ENCODE measurements at regions not wholly inside any gene's neighbourhood (a gene's known extent, or its start where the extent isn't known, plus 50 kb on each side); places are given as distances from the start of the nearest gene placed in this dataset.

DNA sequence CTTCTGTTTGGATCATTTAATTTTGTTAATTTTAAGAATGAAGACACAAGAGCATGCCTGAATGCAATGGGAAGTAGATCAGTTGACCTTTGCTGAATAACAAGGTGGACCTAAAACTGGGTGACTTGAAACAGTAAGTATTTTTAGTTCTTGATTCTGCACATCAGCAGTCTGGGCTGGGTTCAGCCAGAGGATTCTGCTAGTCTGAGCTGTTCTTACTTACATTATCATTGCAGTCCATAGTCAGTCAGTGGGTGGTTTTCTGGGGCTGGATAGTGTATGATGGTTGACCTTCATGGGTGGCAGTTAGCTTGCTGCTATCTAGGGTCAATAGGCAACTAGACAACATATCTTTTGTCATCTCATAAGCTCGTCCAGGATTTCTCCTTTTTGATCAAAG is 91.4 kb downstream of the HS3ST1 start:
- no peaks in the 10 kb centered on the region for H3K27me3 Mint-ChIP-seq (ENCODE audit: insufficient read depth, unreplicated experiment)
- BruUV-seq (replicated peaks) = no TSS peak

DNA sequence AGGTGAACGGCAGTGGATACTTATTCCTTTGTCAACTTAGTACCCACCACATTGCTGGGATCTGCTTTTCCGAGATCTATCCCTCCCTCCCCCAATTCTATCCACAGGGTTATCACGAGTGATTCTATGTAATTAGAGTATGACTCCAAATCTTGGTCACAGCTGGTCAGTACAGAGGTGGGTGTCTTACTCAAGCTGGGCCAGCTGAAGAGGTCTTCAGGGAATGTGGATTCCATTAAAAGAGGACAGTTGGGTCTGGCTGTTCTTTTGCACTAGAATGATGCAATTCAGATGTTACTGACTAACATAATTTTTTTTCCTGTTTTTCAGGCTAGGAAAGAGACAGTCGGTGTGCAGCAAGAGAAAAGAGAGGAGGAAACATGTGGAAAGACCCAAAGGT is 92.3 kb downstream of the HS3ST1 start:
- Histone ChIP-seq H3K36me3 (ENCODE audit: control insufficient read depth, insufficient read depth, low read length) (no peaks in the 10 kb centered on the region), H3K4me1 (peaks cover 7% of the 10 kb centered on the region; the same call in 1 of the 2 replicates), H3K27me3 (replicated peaks; ENCODE audit: control insufficient read depth, insufficient read depth, low read length) (no peaks in the 10 kb centered on the region), H3K9me3 (no peaks in the 10 kb centered on the region), H3K4me3 (ENCODE audit: low read depth, low read length) (no peak overlapping the region)
- H3K4me3 Mint-ChIP-seq (ENCODE audit: unreplicated experiment) = no peak overlapping the region
- H3K27ac Mint-ChIP-seq (ENCODE audit: unreplicated experiment) = no peak overlapping the region
- CTCF ChIA-PET = no interaction called here
- no peak for DNase-seq
- H3K4me1 Mint-ChIP-seq (ENCODE audit: low read depth, unreplicated experiment) = peaks cover 8% of the 10 kb centered on the region
- intact Hi-C loops (cut with micrococcal nuclease; ENCODE audit: unreplicated experiment) = no loop called here
- H3K27me3 Mint-ChIP-seq (ENCODE audit: insufficient read depth, unreplicated experiment) = no peaks in the 10 kb centered on the region
- H3K9me3 Mint-ChIP-seq (ENCODE audit: unreplicated experiment) = no peaks in the 10 kb centered on the region
- no TSS peak for BruUV-seq (replicated peaks)
- no peaks in the 10 kb centered on the region for H3K36me3 Mint-ChIP-seq (ENCODE audit: insufficient read depth, unreplicated experiment)
- no peak for TF ChIP-seq CTCF (IDR thresholded peaks at IDR 0.05; ENCODE audit: insufficient read depth in 1 of 2, low read depth in 1 of 2, low read length in 1 of 2, severe bottlenecking in 1 of 2, unreplicated experiment in 1 of 2)
- POLR2A ChIA-PET = no interaction called here

More for the DNA sequence above, 91.4 kb downstream of the HS3ST1 start:
- no peaks in the 10 kb centered on the region for H3K9me3 Mint-ChIP-seq (ENCODE audit: unreplicated experiment)
- H3K4me1 ChIP-seq = peaks cover 7% of the 10 kb centered on the region; the same call in 1 of the 2 replicates
- ChIA-PET POLR2A (no interaction called here), CTCF (interaction anchor here (0.7 kb wide), 1 partner anchor 30 kb away, joined by 3 read pairs; no protein-coding TSS in a partner anchor)
- no peak overlapping the region for H3K4me3 Mint-ChIP-seq (ENCODE audit: unreplicated experiment)
- intact Hi-C loops (cut with micrococcal nuclease; ENCODE audit: unreplicated experiment) = no loop called here
- no peak overlapping the region for H3K27ac Mint-ChIP-seq (ENCODE audit: unreplicated experiment)
- H3K4me3 ChIP-seq (ENCODE audit: low read depth, low read length) = no peak overlapping the region
- no peaks in the 10 kb centered on the region for H3K27me3 ChIP-seq (replicated peaks; ENCODE audit: control insufficient read depth, insufficient read depth, low read length)
- peaks cover 8% of the 10 kb centered on the region for H3K4me1 Mint-ChIP-seq (ENCODE audit: low read depth, unreplicated experiment)
- no peaks in the 10 kb centered on the region for H3K36me3 Mint-ChIP-seq (ENCODE audit: insufficient read depth, unreplicated experiment)
- H3K9me3 ChIP-seq = no peaks in the 10 kb centered on the region
- DNase-seq = no peak
- H3K36me3 ChIP-seq (ENCODE audit: control insufficient read depth, insufficient read depth, low read length) = no peaks in the 10 kb centered on the region
- no peak for TF ChIP-seq CTCF (IDR thresholded peaks at IDR 0.05; ENCODE audit: insufficient read depth in 1 of 2, low read depth in 1 of 2, low read length in 1 of 2, severe bottlenecking in 1 of 2, unreplicated experiment in 1 of 2)

DNA sequence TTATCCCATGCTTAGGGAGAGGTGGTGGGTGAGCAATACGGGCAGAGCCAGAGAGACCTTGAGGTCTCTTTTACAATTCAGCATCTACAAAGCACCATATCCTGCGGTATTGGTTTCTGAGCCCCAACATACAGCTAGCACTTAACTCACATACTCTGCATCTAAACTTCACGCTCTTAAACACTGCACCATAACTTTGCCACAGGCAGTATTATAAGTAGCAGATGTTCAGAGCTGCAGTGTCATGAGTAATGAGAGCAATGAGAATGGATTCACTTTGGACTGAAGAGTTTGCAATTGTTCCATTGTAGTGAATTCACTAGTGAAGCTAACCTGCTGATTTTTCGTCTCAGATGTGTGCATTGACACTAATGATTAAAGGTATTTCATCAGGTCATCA is 93.8 kb downstream of the HS3ST1 start:
- Mint-ChIP-seq H3K36me3 (ENCODE audit: insufficient read depth, unreplicated experiment) (no peaks in the 10 kb centered on the region), H3K9me3 (ENCODE audit: unreplicated experiment) (no peaks in the 10 kb centered on the region), H3K4me1 (ENCODE audit: low read depth, unreplicated experiment) (peaks cover 8% of the 10 kb centered on the region), H3K4me3 (ENCODE audit: unreplicated experiment) (no peak overlapping the region), H3K27me3 (ENCODE audit: insufficient read depth, unreplicated experiment) (no peaks in the 10 kb centered on the region), H3K27ac (ENCODE audit: unreplicated experiment) (no peak overlapping the region)
- H3K36me3 ChIP-seq (ENCODE audit: control insufficient read depth, insufficient read depth, low read length) = no peaks in the 10 kb centered on the region
- TF ChIP-seq CTCF (IDR thresholded peaks at IDR 0.05; ENCODE audit: insufficient read depth in 1 of 2, low read depth in 1 of 2, low read length in 1 of 2, severe bottlenecking in 1 of 2, unreplicated experiment in 1 of 2) = no peak
- CTCF ChIA-PET = no interaction called here
- intact Hi-C loops (cut with micrococcal nuclease; ENCODE audit: unreplicated experiment) = no loop called here
- H3K4me3 ChIP-seq (ENCODE audit: low read depth, low read length) = no peak overlapping the region
- H3K27me3 ChIP-seq (replicated peaks; ENCODE audit: control insufficient read depth, insufficient read depth, low read length) = no peaks in the 10 kb centered on the region
- POLR2A ChIA-PET = no interaction called here
- H3K9me3 ChIP-seq = no peaks in the 10 kb centered on the region
- BruUV-seq (replicated peaks) = no TSS peak
- DNase-seq = no peak
- peaks cover 7% of the 10 kb centered on the region; the same call in 1 of the 2 replicates for H3K4me1 ChIP-seq
